ELF-1 (cell line): ENCODE measurements at regions not wholly inside any gene's neighbourhood (a gene's known extent, or its start where the extent isn't known, plus 50 kb on each side); places are given as distances from the start of the nearest gene placed in this dataset.
"Not testable (repeated sequence)": the region's sequence is repeated elsewhere in the genome, so short reads cannot be mapped to it uniquely, and the experiment has no call there.

Experiments used
- DNase-seq: peaks from one replicate; pipeline ENCODE4 v3.0.0-alpha.2; 2016; ENCODE audit warnings: low read depth, low spot score

GRCh38 chr7:81294897-81295515 is 376.2 kb upstream of the SEMA3C start:
- no peak for DNase-seq

GRCh38 chr7:81293806-81294205 is 375.0 kb upstream of the SEMA3C start:
- DNase-seq: no peak

GRCh38 chr7:81286754-81287153 is 367.9 kb upstream of the SEMA3C start:
- DNase-seq: not testable (repeated sequence)

- no peak for DNase-seq
Observed at GRCh38 chr7:81285142-81285871, 366.5 kb upstream of the SEMA3C start.

- DNase-seq: no peak
Observed at GRCh38 chr7:81284576-81284975, 365.7 kb upstream of the SEMA3C start.

GRCh38 chr7:81280531-81280930 is 361.7 kb upstream of the SEMA3C start:
- no peak for DNase-seq

GRCh38 chr7:81277691-81278090 is 358.8 kb upstream of the SEMA3C start:
- no peak for DNase-seq

GRCh38 chr7:81273601-81274397 is 354.9 kb upstream of the SEMA3C start:
- no peak for DNase-seq

GRCh38 chr7:81272176-81272575 is 353.3 kb upstream of the SEMA3C start:
- DNase-seq: no peak

- DNase-seq: no peak
Observed at GRCh38 chr7:81268551-81268950, 349.7 kb upstream of the SEMA3C start.

GRCh38 chr7:81267508-81267907 is 348.7 kb upstream of the SEMA3C start:
- DNase-seq: no peak

- DNase-seq: no peak
Observed at GRCh38 chr7:81264116-81264515, 345.3 kb upstream of the SEMA3C start.

GRCh38 chr7:81260152-81260551 is 341.3 kb upstream of the SEMA3C start:
- DNase-seq: no peak

- DNase-seq: peak; percentile 45
Observed at GRCh38 chr7:81256991-81257390, 338.1 kb upstream of the SEMA3C start.

- no peak for DNase-seq
Observed at GRCh38 chr7:81248420-81248819, 329.6 kb upstream of the SEMA3C start.

- DNase-seq: not testable (repeated sequence)
Observed at GRCh38 chr7:81247364-81247763, 328.5 kb upstream of the SEMA3C start.

- no peak for DNase-seq
Observed at GRCh38 chr7:81245353-81245752, 326.5 kb upstream of the SEMA3C start.

- no peak for DNase-seq
Observed at GRCh38 chr7:81244224-81244623, 325.4 kb upstream of the SEMA3C start.

GRCh38 chr7:81236560-81236959 is 317.7 kb upstream of the SEMA3C start:
- DNase-seq: no peak

- no peak for DNase-seq
Observed at GRCh38 chr7:81235997-81236396, 317.1 kb upstream of the SEMA3C start.

- DNase-seq: no peak
Observed at GRCh38 chr7:81234896-81235295, 316.0 kb upstream of the SEMA3C start.

GRCh38 chr7:81233208-81233940 is 314.5 kb upstream of the SEMA3C start:
- DNase-seq: no peak
